ENCODE measurements at regions not wholly inside any gene's neighbourhood (a gene's known extent, or its start where the extent isn't known, plus 50 kb on each side); places are given as distances from the start of the nearest gene placed in this dataset.

GRCh38 chr19:29420065-29420464, 105.7 kb upstream of the VSTM2B start:
- TF ChIP-seq CTCF (IDR thresholded peaks at IDR 0.05) (no peak), POLR2A (IDR thresholded peaks at IDR 0.05) (no peak)
